GM12878 (cell line): ENCODE measurements at regions not wholly inside any gene's neighbourhood (a gene's known extent, or its start where the extent isn't known, plus 50 kb on each side); places are given as distances from the start of the nearest gene placed in this dataset.

ENCODE experiments used
- ATAC-seq: fragments of 200-7000 bp; cut with Tn5 transposase; 3 replicates; pipeline ENCODE4 v1.9.1; 2020; ENCODE audit warnings: mild to moderate bottlenecking, moderate library complexity
- BruUV-seq: library from RNA; stranded (reverse); fragments of 400-500 nt; replicated peaks from 2 replicates; lab custom pipeline; 2021; lab: Mats Ljungman, UMichigan
- CTCF ChIA-PET: fragments of 300-600 bp; sonication (Branson Sonifier 250); formaldehyde crosslinking; extraction: SDS; loops from one replicate; lab custom pipeline; 2021; ENCODE audit warnings: inconsistent platforms; lab: Yijun Ruan, JAX
- POLR2A ChIA-PET: fragments of 350-600 bp; formaldehyde crosslinking; extraction: SDS; loops from one replicate; lab custom pipeline; 2021; ENCODE audit warnings: inconsistent platforms; lab: Charles Lee
- RAD21 ChIA-PET: fragments of 300-600 bp; sonication (Branson Sonifier 250); formaldehyde crosslinking; loops from one replicate; lab custom pipeline; 2023; ENCODE audit warnings: antibody characterized with exemption; ENCODE audit not compliant: unreplicated experiment; lab: Charles Lee
- SMC1A ChIA-PET: fragments of 300-600 bp; sonication (Branson Sonifier 250); formaldehyde crosslinking; loops from one replicate; lab custom pipeline; 2023; ENCODE audit not compliant: unreplicated experiment, uncharacterized antibody; lab: Charles Lee
- DNase-seq: peaks from one replicate; pipeline ENCODE4 v3.0.0-alpha.2; 2011; ENCODE audit warnings: low read depth, low spot score
- FAIRE-seq: peaks from 3 replicates; lab custom pipeline; 2011; peaks lifted over from hg19 to GRCh38; lab: Jason Lieb, UNC
- H2AFZ ChIP-seq: 2 replicates; pipeline ENCODE4 v1.6.0; 2011; ENCODE audit warnings: low read depth, low read length, control low read depth; ENCODE audit not compliant: control insufficient read depth
- H3K27ac ChIP-seq: 2 replicates; pipeline ENCODE4 v1.5.1; 2011; ENCODE audit warnings: control low read depth; ENCODE audit not compliant: control insufficient read depth, insufficient read depth
- H3K27me3 ChIP-seq, 2 experiments: replicated peaks in 1 of 2; 2 replicates each; pipeline versions ENCODE4 v1.6.0 to v1.6.1; 2011; ENCODE audit warnings: low read length in 1 of 2; ENCODE audit not compliant: control insufficient read depth in 2 of 2, insufficient read depth in 2 of 2
- H3K36me3 ChIP-seq, 2 experiments: 2 replicates each; pipeline ENCODE4 v1.5.1; 2011; ENCODE audit warnings: low read length in 1 of 2; ENCODE audit not compliant: control insufficient read depth in 2 of 2, insufficient read depth in 2 of 2
- H3K4me1 ChIP-seq: 2 replicates; pipeline ENCODE4 v1.6.1; 2011; ENCODE audit warnings: mild to moderate bottlenecking, low read length, moderate library complexity, mixed read lengths; ENCODE audit not compliant: control insufficient read depth, insufficient read depth
- H3K4me2 ChIP-seq: 2 replicates; pipeline ENCODE4 v1.6.0; 2011; ENCODE audit warnings: control low read depth; ENCODE audit not compliant: control insufficient read depth, insufficient read depth
- H3K4me3 ChIP-seq: fragments of 200-600 bp; sonication (generic); 2 replicates; pipeline ENCODE4 v1.5.1; 2016
- H3K79me2 ChIP-seq: 2 replicates; pipeline ENCODE4 v1.6.0; 2011; ENCODE audit warnings: low read length; ENCODE audit not compliant: control insufficient read depth, insufficient read depth
- H3K9ac ChIP-seq: 2 replicates; pipeline ENCODE4 v1.8.0; 2011; ENCODE audit warnings: low read length, control low read depth, mixed read lengths; ENCODE audit not compliant: control insufficient read depth, insufficient read depth
- H3K9me3 ChIP-seq: replicated peaks from 3 replicates; pipeline ENCODE4 v1.5.1; 2011; ENCODE audit warnings: mild to moderate bottlenecking, low read length; ENCODE audit not compliant: control insufficient read depth, insufficient read depth
- H4K20me1 ChIP-seq: 2 replicates; pipeline ENCODE4 v1.6.0; 2011; ENCODE audit not compliant: control insufficient read depth, insufficient read depth
- CHD1 ChIP-seq: IDR thresholded peaks from 2 replicates; pipeline ENCODE4 v1.6.1; 2012; ENCODE audit warnings: low read depth, low read length, improper control_type of control experiment
- CREM ChIP-seq: IDR thresholded peaks from 2 replicates; pipeline ENCODE4 v1.6.1; 2014; ENCODE audit warnings: antibody characterized with exemption, low read depth
- DPF2 ChIP-seq: fragments of 450-650 bp; IDR thresholded peaks from 2 replicates; pipeline ENCODE4 v1.6.1; 2017; ENCODE audit warnings: mild to moderate bottlenecking
- IKZF1 ChIP-seq: fragments of 450-650 bp; conservative IDR thresholded peaks from 2 replicates; pipeline ENCODE4 v1.6.1; 2017; ENCODE audit warnings: antibody characterized with exemption, mild to moderate bottlenecking
- IKZF2 ChIP-seq, 2 experiments: fragments of 450-650 bp; IDR thresholded peaks; 2 replicates each; pipeline ENCODE4 v1.6.1; 2017; ENCODE audit warnings: mild to moderate bottlenecking in 2 of 2, moderate library complexity in 2 of 2
- MYB ChIP-seq: fragments of 150-350 bp; IDR thresholded peaks from 2 replicates; pipeline ENCODE4 v1.6.1; 2014; ENCODE audit warnings: mild to moderate bottlenecking, low read depth, low read length, borderline replicate concordance
- MYC ChIP-seq: IDR thresholded peaks from 2 replicates; pipeline ENCODE4 v1.6.1; 2011; ENCODE audit warnings: mild to moderate bottlenecking, low read length, moderate library complexity, inconsistent platforms; ENCODE audit not compliant: insufficient read depth, insufficient replicate concordance, insufficient read length, severe bottlenecking
- SPI1 ChIP-seq: IDR thresholded peaks from 2 replicates; pipeline ENCODE4 v1.6.1; 2011; ENCODE audit warnings: low read depth, mild to moderate bottlenecking, low read length, moderate library complexity, borderline replicate concordance; ENCODE audit not compliant: insufficient read depth
- WRNIP1 ChIP-seq: IDR thresholded peaks from 2 replicates; pipeline ENCODE4 v1.6.1; 2011; ENCODE audit warnings: low read depth, low read length, improper control_type of control experiment, borderline replicate concordance
- ZZZ3 ChIP-seq: IDR thresholded peaks from 2 replicates; pipeline ENCODE4 v1.6.1; 2011; ENCODE audit warnings: low read depth; ENCODE audit not compliant: control insufficient read depth, insufficient read length
- WGBS: methylation state at CpG from one replicate; pipeline ENCODE4 v1.1.6; 2016; ENCODE audit warnings: low lambda C conversion rate; ENCODE audit not compliant: insufficient replicate concordance, insufficient coverage; ENCODE audit errors: missing lambda C conversion rate; 5-methylcytosine and 5-hydroxymethylcytosine counted together
- in situ Hi-C: fragments of 300-500 bp; cut with MboI; formaldehyde crosslinking; loops from 9 replicates; pipeline ENCODE4 v1.14.3; 2018; ENCODE audit warnings: mixed read lengths
- intact Hi-C: fragments of 100-400 bp; cut with micrococcal nuclease; formaldehyde crosslinking; loops from one replicate; pipeline ENCODE4 v1.14.2; 2022; ENCODE audit not compliant: unreplicated experiment
- TF ChIP-seq, protein P1 (sequence below): IDR thresholded peaks from 2 replicates; pipeline ENCODE4 v1.6.1; 2011; ENCODE audit warnings: mild to moderate bottlenecking, low read depth, low read length, moderate library complexity; ENCODE audit not compliant: insufficient replicate concordance
- TF ChIP-seq, protein P2 (sequence below): IDR thresholded peaks from 2 replicates; pipeline ENCODE4 v1.6.1; 2012; ENCODE audit warnings: low read depth, low read length, improper control_type of control experiment
- TF ChIP-seq, protein P3 (sequence below): fragments of 450-650 bp; formaldehyde crosslinking; IDR thresholded peaks from 2 replicates; pipeline ENCODE4 v1.5.0; 2022; ENCODE audit warnings: mild to moderate bottlenecking, missing genetic modification characterization

DNA sequence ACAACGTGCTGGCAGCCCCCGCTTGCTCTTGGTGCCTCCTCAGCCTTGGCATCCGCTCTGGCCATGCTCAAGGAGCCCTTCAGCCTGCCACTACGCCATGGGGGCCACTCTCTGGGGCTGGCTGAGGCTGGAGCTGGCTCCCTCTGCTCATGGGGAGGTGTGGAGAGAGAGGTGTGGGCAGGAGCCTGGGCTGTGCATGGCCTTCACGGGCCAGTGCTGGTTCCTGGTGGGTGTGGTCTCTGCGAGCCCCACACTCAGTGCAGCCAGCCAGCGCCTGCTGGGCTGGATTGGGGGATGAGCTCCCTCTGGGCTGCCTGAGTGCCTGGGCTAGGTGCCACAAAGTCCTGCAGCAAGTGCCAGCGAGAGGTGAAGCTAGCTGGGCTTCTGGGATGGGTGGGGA lies 1289.1 kb downstream of the OLFM4 start:
- H3K9me3 ChIP-seq: no peaks in the 10 kb centered on the region; the same call in 2 of the 3 replicates
- H3K27me3 ChIP-seq: no peaks in the 10 kb centered on the region
- no peaks in the 10 kb centered on the region for H3K79me2 ChIP-seq
- ChIA-PET RAD21 (no interaction called here), SMC1A (no interaction called here), CTCF (no interaction called here), POLR2A (no interaction called here)
- TF ChIP-seq MYC (no peak), CREM (no peak), IKZF2 (IDR thresholded peaks at IDR 0.05) (no peak), CHD1 (no peak)
- in situ Hi-C loops (no loop called here), intact Hi-C loops (no loop called here)
- H3K4me1 ChIP-seq: no peaks in the 10 kb centered on the region
- 19% methylated on average over 5 of the region's 8 CpGs for WGBS
- no peaks in the 10 kb centered on the region for H4K20me1 ChIP-seq
- ATAC-seq (no peak), FAIRE-seq (no peak), DNase-seq (no peak)
- no peak overlapping the region for H2AFZ ChIP-seq
- H3K27ac ChIP-seq: no peak overlapping the region
- no peak overlapping the region for H3K4me3 ChIP-seq
- H3K4me2 ChIP-seq: no peak overlapping the region
- no TSS peak for BruUV-seq
- no peaks in the 10 kb centered on the region for H3K36me3 ChIP-seq
- H3K9ac ChIP-seq: no peak overlapping the region

DNA sequence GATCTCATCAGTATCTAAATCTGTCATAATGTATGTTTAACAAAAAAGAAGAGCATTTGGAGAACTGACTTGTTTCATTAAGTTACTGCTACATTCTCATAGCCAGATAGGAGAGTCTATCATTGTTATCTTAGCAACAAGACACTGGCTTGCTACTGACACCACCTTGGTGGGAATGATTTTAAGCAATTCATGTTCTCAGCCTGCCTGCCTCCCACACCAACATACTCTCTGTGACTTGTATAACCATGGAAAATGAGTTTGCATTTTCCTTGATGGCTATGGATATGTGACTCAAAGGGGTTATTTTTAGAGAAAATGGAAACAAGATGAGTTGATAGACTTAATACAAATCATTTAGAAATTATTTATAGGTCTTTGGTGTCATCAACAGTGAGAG lies 1308.9 kb downstream of the OLFM4 start:
- Histone ChIP-seq H3K27me3 (no peaks in the 10 kb centered on the region), H4K20me1 (no peaks in the 10 kb centered on the region), H3K4me1 (no peaks in the 10 kb centered on the region), H3K9me3 (no peaks in the 10 kb centered on the region; the same call in 2 of the 3 replicates), H3K4me2 (no peak overlapping the region), H3K79me2 (no peaks in the 10 kb centered on the region), H2AFZ (no peak overlapping the region), H3K27ac (no peak overlapping the region), H3K9ac (no peak overlapping the region), H3K36me3 (no peaks in the 10 kb centered on the region), H3K4me3 (no peak overlapping the region)
- no TSS peak for BruUV-seq
- intact Hi-C loops (no loop called here), in situ Hi-C loops (no loop called here)
- ATAC-seq: no peak
- ChIA-PET RAD21 (no interaction called here), SMC1A (no interaction called here), POLR2A (no interaction called here), CTCF (interaction anchor here (0.6 kb wide), 1 partner anchor 15 kb away, joined by 3 read pairs; no protein-coding TSS in a partner anchor)
- no peak for DNase-seq
- FAIRE-seq: no peak
- no peak for TF ChIP-seq WRNIP1
- TF ChIP-seq, protein P1, sequence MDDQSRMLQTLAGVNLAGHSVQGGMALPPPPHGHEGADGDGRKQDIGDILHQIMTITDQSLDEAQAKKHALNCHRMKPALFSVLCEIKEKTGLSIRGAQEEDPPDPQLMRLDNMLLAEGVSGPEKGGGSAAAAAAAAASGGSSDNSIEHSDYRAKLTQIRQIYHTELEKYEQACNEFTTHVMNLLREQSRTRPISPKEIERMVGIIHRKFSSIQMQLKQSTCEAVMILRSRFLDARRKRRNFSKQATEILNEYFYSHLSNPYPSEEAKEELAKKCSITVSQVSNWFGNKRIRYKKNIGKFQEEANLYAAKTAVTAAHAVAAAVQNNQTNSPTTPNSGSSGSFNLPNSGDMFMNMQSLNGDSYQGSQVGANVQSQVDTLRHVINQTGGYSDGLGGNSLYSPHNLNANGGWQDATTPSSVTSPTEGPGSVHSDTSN: no peak
- no peak for TF ChIP-seq SPI1
- TF ChIP-seq, protein P2, sequence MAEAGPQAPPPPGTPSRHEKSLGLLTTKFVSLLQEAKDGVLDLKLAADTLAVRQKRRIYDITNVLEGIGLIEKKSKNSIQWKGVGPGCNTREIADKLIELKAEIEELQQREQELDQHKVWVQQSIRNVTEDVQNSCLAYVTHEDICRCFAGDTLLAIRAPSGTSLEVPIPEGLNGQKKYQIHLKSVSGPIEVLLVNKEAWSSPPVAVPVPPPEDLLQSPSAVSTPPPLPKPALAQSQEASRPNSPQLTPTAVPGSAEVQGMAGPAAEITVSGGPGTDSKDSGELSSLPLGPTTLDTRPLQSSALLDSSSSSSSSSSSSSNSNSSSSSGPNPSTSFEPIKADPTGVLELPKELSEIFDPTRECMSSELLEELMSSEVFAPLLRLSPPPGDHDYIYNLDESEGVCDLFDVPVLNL: no peak
- TF ChIP-seq, protein P3, sequence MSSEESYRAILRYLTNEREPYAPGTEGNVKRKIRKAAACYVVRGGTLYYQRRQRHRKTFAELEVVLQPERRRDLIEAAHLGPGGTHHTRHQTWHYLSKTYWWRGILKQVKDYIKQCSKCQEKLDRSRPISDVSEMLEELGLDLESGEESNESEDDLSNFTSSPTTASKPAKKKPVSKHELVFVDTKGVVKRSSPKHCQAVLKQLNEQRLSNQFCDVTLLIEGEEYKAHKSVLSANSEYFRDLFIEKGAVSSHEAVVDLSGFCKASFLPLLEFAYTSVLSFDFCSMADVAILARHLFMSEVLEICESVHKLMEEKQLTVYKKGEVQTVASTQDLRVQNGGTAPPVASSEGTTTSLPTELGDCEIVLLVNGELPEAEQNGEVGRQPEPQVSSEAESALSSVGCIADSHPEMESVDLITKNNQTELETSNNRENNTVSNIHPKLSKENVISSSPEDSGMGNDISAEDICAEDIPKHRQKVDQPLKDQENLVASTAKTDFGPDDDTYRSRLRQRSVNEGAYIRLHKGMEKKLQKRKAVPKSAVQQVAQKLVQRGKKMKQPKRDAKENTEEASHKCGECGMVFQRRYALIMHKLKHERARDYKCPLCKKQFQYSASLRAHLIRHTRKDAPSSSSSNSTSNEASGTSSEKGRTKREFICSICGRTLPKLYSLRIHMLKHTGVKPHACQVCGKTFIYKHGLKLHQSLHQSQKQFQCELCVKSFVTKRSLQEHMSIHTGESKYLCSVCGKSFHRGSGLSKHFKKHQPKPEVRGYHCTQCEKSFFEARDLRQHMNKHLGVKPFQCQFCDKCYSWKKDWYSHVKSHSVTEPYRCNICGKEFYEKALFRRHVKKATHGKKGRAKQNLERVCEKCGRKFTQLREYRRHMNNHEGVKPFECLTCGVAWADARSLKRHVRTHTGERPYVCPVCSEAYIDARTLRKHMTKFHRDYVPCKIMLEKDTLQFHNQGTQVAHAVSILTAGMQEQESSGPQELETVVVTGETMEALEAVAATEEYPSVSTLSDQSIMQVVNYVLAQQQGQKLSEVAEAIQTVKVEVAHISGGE (CRISPR knock-in tag): no peak
- no peak for TF ChIP-seq IKZF1
- no peak for TF ChIP-seq MYB
- no peak for TF ChIP-seq DPF2
- TF ChIP-seq ZZZ3: no peak
